ENCODE measurements at regions not wholly inside any gene's neighbourhood (a gene's known extent, or its start where the extent isn't known, plus 50 kb on each side); places are given as distances from the start of the nearest gene placed in this dataset.

DNA sequence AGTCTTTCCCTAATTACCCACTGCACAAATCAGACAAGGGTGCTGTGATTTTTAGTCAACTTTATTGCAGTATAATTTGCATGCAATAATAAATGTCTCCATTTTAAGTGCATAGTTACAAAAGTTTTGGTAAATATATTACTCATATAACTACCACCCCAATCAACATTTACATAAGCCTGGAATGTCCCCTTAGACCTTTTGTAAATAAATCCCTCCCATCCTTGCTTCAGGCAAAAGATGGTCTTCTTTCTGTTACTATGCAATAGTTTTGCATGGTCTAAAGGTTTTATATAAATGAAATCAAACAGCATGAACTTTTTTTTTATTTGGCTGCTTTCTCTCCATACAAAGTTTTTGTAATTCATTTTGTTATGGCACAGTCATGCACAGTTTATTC, 235.4 kb downstream of the PYDC2 start:
- no peak overlapping the region for H3K4me3 ChIP-seq (ENCODE audit: low read depth, low read length)
- TF ChIP-seq CTCF (IDR thresholded peaks at IDR 0.05; ENCODE audit: insufficient read depth, low read depth, low read length, missing control alignments) = no peak
- no peak for DNase-seq (ENCODE audit: low read depth)

GRCh38 chr3:191699546-191699945, 238.6 kb downstream of the PYDC2 start:
- no peak for TF ChIP-seq CTCF (IDR thresholded peaks at IDR 0.05; ENCODE audit: insufficient read depth, low read depth, low read length, missing control alignments)

DNA sequence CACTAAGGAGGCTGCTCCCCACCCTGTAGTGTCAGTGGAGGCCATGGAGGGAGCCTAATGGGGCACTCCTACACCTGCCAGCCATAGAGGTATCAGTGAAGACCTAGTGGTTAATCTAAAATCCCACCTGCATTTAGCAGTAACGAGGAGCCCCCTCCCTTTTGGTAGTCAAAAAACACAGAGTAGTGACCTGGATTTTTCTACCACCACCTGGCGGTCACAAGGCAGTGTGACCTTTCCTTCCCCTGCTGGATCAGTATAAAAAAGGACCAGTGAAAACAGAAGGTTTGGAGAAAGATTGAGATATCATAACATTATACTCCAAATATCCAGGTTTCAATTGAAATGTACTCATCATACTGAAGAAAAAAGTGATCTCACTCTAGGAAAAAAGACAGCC, 241.2 kb downstream of the PYDC2 start:
- no peak for DNase-seq (ENCODE audit: low read depth)
- no peak overlapping the region for H3K4me3 ChIP-seq (ENCODE audit: low read depth, low read length)
- TF ChIP-seq CTCF (IDR thresholded peaks at IDR 0.05; ENCODE audit: insufficient read depth, low read depth, low read length, missing control alignments) = no peak

More at GRCh38 chr3:191699546-191699945, 238.6 kb downstream of the PYDC2 start:
- H3K4me3 ChIP-seq (ENCODE audit: low read depth, low read length) = no peak overlapping the region
- no peak for DNase-seq (ENCODE audit: low read depth)

GRCh38 chr3:191707817-191708216, 246.9 kb downstream of the PYDC2 start:
- H3K4me3 ChIP-seq (ENCODE audit: low read depth, low read length) = no peak overlapping the region
- no peak for TF ChIP-seq CTCF (IDR thresholded peaks at IDR 0.05; ENCODE audit: insufficient read depth, low read depth, low read length, missing control alignments)
- DNase-seq (ENCODE audit: low read depth) = no peak

- no peak overlapping the region for H3K4me3 ChIP-seq (ENCODE audit: low read depth, low read length)
These were observed 254.6 kb downstream of the PYDC2 start for GRCh38 chr3:191715585-191715984.

DNA sequence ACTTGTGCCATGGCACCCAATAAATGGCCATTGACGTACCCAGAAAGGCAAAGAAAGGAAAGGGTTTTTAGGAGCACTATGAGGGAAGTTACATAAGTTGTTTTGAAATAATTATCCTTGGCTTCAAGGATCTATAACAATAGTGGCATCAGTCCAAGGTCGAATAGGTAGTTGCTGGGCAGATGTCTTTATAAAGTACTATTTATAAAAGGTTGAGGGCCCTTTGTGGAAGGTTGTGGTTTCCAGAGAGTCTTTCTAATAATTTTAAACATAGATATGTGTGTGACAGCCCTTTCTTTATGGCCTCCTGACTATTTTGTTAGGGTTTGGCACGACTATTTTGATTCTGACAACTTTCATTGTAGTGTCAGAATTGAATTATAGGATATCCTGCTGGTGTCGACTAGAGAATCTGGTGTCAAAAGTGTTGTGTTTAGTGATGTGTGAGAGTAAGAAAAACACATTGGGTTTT, 260.5 kb downstream of the PYDC2 start:
- H3K4me3 ChIP-seq (ENCODE audit: low read depth, low read length) = no peak overlapping the region
- no peak for TF ChIP-seq CTCF (IDR thresholded peaks at IDR 0.05; ENCODE audit: insufficient read depth, low read depth, low read length, missing control alignments)
- no peak for DNase-seq (ENCODE audit: low read depth)

More at GRCh38 chr3:191715585-191715984, 254.6 kb downstream of the PYDC2 start:
- DNase-seq (ENCODE audit: low read depth) = no peak
- no peak for TF ChIP-seq CTCF (IDR thresholded peaks at IDR 0.05; ENCODE audit: insufficient read depth, low read depth, low read length, missing control alignments)

GRCh38 chr3:191721990-191722389, 261.0 kb downstream of the PYDC2 start:
- H3K4me3 ChIP-seq (ENCODE audit: low read depth, low read length) = no peak overlapping the region
- no peak for TF ChIP-seq CTCF (IDR thresholded peaks at IDR 0.05; ENCODE audit: insufficient read depth, low read depth, low read length, missing control alignments)
- no peak for DNase-seq (ENCODE audit: low read depth)
